ENCODE measurements at regions not wholly inside any gene's neighbourhood (a gene's known extent, or its start where the extent isn't known, plus 50 kb on each side); places are given as distances from the start of the nearest gene placed in this dataset.

- H3K4me3 ChIP-seq (ENCODE audit: low read depth, low read length) = no peak overlapping the region
- TF ChIP-seq CTCF (IDR thresholded peaks at IDR 0.05; ENCODE audit: borderline replicate concordance, insufficient read depth, low read depth, low read length) = no peak
These were observed 86.0 kb downstream of the CBLN4 start for GRCh38 chr20:55919319-55919718.

GRCh38 chr20:55918471-55918870 is 86.8 kb downstream of the CBLN4 start:
- H3K4me3 ChIP-seq (ENCODE audit: low read depth, low read length) = no peak overlapping the region
- no peak for TF ChIP-seq CTCF (IDR thresholded peaks at IDR 0.05; ENCODE audit: borderline replicate concordance, insufficient read depth, low read depth, low read length)

DNA sequence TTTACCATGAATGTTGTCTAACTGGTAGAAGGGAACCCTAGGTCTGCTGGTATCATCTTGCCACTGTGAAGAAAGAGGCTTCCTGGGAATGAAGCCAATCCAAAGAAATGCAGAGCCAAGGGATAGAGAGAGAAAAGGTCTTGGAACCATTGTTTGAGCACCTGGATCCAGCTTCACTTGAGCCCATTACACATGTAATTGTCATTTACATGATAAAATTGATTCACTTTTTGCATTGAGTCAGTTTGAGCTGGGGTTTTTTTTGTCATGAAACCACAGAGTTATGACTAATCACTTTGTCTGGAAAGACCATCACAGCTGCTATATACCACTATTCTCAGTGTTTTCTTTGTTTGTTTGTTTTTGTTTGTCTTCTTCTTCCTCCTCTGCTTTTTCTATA is 112.3 kb downstream of the CBLN4 start:
- no peak for TF ChIP-seq CTCF (IDR thresholded peaks at IDR 0.05; ENCODE audit: borderline replicate concordance, insufficient read depth, low read depth, low read length)
- H3K4me3 ChIP-seq (ENCODE audit: low read depth, low read length) = no peak overlapping the region

DNA sequence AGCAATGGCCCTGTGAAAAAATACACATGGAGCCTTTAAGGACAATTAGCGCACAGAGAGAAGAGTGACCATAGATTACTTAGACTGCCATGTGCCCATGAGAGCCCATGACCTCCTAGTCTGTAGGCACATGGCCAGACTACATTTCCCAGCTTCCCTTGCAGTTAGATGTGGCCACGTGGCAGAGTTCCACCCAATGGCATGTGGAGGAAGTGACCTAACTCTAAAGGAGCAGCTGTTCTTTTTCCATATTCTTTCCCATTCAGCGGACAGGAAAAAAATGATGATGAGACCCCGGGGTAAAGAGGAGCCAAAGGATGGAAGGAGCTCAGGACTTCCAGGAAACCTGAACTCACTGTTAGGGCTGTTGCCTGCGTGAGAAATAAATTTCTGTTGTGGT is 116.6 kb downstream of the CBLN4 start:
- H3K4me3 ChIP-seq (ENCODE audit: low read depth, low read length) = no peak overlapping the region

GRCh38 chr20:55882910-55883309 is 122.4 kb downstream of the CBLN4 start:
- no peak overlapping the region for H3K4me3 ChIP-seq (ENCODE audit: low read depth, low read length)
- no peak for TF ChIP-seq CTCF (IDR thresholded peaks at IDR 0.05; ENCODE audit: borderline replicate concordance, insufficient read depth, low read depth, low read length)

More for the DNA sequence above, 116.6 kb downstream of the CBLN4 start:
- TF ChIP-seq CTCF (IDR thresholded peaks at IDR 0.05; ENCODE audit: borderline replicate concordance, insufficient read depth, low read depth, low read length) = no peak

GRCh38 chr20:55882286-55882685 is 123.0 kb downstream of the CBLN4 start:
- TF ChIP-seq CTCF (IDR thresholded peaks at IDR 0.05; ENCODE audit: borderline replicate concordance, insufficient read depth, low read depth, low read length) = no peak
- no peak overlapping the region for H3K4me3 ChIP-seq (ENCODE audit: low read depth, low read length)

GRCh38 chr20:55881204-55881603 is 124.1 kb downstream of the CBLN4 start:
- no peak for TF ChIP-seq CTCF (IDR thresholded peaks at IDR 0.05; ENCODE audit: borderline replicate concordance, insufficient read depth, low read depth, low read length)
- H3K4me3 ChIP-seq (ENCODE audit: low read depth, low read length) = no peak overlapping the region
